NCI-H1694 (cell line): ENCODE measurements at regions not wholly inside any gene's neighbourhood (a gene's known extent, or its start where the extent isn't known, plus 50 kb on each side); places are given as distances from the start of the nearest gene placed in this dataset.
"Not testable (repeated sequence)": the region's sequence is repeated elsewhere in the genome, so short reads cannot be mapped to it uniquely, and the experiment has no call there.

Source experiments
- DNase-seq: peaks from one replicate; lab custom pipeline; 2025; lab: John Stamatoyannopoulos, UW

- DNase-seq = peak; percentile 67
Observed at GRCh38 chr7:119270045-119270464, 1002.9 kb upstream of the KCND2 start.

GRCh38 chr7:119270644-119271043 is 1002.3 kb upstream of the KCND2 start:
- DNase-seq = no peak

- DNase-seq = no peak
Observed at GRCh38 chr7:119271147-119271779, 1001.7 kb upstream of the KCND2 start.

- DNase-seq = no peak
Observed at GRCh38 chr7:119281181-119281846, 991.7 kb upstream of the KCND2 start.

DNA sequence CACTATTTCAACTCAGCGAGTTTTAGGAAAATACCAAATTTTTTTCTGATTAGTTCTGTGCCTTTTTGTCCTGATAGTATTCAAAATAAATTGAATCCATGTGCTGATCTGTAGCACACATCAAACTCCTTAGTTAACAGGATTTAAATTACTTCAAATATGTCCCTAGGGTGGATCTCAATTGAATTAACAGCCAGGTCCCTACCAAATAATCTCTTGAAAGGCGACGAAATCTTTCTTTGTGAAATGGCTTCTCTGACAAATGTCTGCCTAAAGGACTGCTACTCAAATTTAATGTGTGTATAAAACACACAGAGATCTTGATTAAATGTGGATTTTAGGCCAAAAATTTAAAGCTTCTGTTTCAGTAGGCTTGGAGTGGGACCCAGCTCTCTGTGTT is 989.6 kb upstream of the KCND2 start:
- DNase-seq = no peak

DNA sequence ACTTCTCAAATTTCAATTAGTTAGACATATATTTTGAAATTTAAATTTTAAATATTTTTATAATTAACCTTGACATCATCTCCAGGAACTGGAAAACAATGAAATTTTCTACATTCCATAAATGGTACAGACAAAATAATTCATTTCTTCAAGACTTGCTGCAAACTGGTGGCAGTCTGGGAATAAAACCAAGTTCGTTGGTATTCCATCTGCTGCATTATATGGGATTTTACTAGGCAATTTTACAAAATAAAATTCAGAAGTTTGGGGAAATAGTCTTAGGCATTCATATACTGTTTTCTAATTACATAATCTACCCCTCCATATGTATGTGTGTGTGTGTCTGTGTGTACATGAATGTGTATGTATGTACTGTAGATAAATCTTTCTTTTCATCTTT is 984.6 kb upstream of the KCND2 start:
- no peak for DNase-seq

- DNase-seq = not testable (repeated sequence)
Observed at GRCh38 chr7:119300341-119300740, 972.6 kb upstream of the KCND2 start.

DNA sequence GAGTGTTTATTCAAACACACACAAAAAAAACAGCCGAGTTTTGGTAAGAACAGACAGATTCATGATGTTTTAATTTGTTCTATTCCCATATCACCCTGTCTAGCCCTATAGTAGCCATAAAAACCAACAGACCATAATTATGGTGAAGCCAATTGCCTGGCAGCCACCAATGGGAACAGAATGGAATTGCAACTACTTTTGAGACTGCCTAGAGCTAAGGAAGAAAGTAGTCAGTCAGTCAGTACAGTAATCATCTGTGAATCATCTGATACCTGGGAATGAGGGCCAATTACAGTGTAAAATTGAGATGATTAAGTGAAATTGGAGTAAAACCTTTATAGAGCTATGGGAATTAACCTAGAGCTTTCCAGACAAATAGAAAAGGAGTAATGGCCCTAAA is 952.7 kb upstream of the KCND2 start:
- no peak for DNase-seq

DNA sequence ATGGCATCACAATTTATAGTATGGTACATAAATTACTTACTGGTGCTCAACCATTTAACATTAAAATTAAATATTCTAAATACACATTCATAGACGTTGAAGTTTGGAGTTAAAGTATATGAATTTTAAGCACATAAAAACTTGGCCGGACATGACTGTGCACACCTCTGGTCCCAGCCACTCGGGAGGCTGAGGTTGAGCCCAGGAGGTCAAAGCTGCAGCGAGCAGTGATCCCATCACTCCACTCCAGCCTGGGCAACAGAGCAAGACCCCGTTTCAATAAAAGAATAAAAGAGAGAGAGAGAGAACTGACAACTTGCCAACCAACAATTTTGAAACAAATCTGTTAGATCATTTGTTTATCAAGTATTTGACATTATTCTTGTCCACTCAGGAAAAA is 943.3 kb upstream of the KCND2 start:
- no peak for DNase-seq

DNA sequence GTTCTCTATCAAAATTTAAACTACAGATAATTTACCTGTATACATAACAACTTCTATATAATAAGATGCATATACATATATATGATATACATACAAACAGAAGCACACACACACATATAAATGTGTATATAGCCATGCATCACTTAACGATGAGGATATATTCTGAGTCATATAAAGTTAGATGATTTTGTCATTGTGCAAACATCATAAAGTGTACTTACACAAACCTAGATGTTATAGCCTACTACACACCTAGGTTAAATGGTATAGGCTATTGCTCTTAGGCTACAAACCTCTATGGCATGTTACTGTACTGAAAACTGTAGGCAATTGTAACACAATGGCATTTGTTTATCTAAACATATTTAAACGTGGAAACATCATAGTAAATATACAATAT is 937.6 kb upstream of the KCND2 start:
- no peak for DNase-seq

DNA sequence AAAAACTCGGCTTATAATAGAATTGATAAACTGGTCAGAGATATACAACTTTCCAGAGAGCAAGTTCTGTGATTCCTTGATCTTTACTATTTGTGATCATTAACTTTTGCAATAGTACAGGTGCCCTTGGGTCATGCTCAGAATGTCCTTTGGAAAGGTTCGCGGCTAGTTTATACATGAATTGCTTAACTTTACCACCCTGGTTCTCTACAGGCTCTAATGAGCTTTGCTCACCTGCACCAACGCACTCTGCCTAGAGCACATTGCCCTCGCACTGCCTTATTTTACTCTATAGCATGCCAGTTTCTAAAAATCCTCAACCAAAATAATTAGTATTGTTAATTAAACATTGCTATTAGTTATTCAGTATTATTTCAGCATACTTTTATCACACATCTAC is 931.2 kb upstream of the KCND2 start:
- no peak for DNase-seq

DNA sequence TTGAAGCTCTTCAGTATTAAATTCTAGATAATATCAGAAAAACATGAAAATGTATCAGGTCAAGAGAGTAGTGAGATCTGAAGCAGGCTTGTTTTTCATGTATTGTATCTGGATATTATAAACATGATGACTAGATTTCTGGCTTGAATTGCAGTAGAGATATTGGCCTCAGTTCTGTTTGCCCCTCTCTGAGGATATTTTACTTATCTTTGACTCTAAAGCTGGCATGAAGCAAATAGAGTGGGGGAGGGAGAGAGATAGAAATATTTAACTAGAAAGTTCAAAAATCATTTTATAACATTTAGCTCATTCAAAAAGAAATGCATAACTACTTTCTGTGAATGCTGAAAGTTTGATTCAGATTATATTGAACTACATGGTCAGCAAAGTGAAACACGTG is 929.7 kb upstream of the KCND2 start:
- no peak for DNase-seq

GRCh38 chr7:119344466-119344865 is 928.5 kb upstream of the KCND2 start:
- DNase-seq = no peak

GRCh38 chr7:119348491-119348890 is 924.5 kb upstream of the KCND2 start:
- DNase-seq = no peak

GRCh38 chr7:119350334-119350733 is 922.6 kb upstream of the KCND2 start:
- no peak for DNase-seq

DNA sequence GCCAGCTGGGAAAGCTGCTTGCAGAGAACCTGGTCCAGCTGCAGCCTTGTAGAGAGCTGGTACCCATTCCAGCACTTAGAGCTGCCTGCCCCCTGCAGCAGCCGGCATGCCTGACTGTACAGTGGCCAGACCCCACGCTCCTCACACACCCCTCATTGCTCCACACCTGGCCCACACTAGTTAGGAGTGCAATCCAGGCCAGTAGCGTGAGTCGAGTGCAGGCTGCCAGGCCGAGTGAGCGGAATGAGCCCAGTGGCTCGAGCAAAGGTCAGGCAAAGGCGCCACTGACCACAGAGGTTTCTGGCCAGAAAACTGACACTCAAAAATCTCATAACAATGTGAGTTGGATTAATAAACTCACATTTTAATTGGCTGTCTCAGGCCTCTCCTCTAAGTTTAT is 921.7 kb upstream of the KCND2 start:
- DNase-seq = no peak

- no peak for DNase-seq
Observed at GRCh38 chr7:119374436-119374835, 898.5 kb upstream of the KCND2 start.

DNA sequence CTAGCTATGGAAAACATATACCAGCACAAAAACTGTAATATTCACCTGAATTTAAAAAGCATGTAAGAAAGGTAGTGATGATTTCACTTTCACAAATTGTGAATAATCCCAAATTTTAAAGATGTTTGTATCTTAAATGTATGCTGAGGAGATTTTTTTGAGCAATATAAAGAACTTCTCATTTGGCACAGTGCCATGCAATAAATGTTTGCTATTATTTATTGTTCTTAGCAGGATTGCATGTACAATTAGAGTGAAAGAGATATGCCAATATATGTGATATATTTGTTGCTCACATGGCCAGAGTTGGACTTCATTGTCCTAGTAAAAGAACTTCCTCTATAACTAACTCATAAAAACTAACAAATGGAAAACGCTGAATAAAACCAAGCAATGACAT is 895.1 kb upstream of the KCND2 start:
- DNase-seq = no peak

DNA sequence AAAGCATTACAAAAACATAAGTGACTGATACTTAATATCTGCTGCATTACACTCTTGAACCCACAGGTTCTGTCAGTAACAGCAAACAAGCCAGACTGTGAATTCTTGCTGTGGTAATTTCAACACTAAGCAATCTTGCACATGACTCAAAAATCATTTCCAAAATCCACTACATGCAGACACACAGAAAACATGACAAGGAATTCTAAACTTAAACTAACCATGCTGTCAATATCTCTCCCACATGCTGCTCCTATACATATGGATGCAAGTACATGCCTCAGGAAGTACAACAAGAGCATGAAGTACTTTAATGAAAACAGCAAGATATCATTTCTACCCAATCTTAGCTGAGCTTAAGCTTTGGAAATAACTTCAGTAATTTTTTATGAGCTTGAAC is 890.2 kb upstream of the KCND2 start:
- DNase-seq = no peak

DNA sequence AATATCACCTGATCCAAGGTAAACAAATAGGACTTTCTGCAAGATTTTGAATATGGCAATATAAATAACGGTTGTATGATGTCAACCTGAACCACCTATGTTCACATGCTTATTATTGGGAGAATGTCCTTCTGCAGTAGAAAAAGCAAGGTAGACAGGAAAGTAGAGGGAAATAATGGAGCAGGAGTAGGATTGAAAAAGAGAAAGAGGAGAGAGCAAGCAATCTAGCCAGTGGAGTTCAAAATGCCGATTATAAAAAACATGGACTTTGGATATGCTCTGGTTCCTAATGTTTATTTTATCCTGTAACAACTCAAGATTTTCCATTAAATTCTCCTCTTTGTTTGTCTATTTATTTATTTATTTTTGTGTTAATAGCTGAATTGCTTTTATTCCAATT is 878.0 kb upstream of the KCND2 start:
- no peak for DNase-seq

DNA sequence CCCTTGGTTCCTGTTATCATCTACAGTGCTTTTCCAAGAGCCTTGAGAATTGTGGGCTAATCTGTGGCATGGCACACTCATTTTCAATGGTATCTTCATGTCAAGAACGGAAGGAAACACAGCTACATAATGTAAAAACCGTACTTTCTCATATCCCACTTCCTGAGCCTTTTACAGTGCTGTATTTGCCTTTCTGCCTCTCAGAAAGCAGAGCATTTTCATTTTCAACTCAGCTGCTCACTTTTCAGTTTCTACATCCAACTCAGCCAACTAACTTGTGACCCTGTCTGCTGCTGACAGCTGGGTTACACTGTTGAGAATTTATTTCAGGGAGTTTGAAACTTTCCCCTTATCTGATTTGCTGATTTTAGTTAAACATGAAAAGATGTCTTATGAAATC is 875.8 kb upstream of the KCND2 start:
- DNase-seq = no peak

DNA sequence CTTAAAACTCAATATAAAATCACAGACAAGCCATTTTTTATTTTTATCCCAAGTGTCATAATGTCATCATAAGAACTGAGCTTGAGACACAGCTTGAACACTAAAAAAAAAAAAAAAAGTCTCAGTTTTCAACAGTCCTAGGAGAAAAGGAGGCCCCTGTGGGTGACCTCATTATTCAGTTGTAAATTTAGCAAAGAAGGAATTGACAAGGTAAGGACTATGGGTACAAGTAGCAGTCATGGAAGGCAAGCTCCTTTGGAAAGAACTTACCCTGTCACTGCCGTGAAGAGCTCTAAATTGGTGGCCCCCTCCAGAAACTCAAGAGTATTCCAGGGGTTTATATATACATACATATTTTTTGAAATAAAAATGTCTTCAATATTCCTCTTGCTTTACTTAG is 864.4 kb upstream of the KCND2 start:
- no peak for DNase-seq

DNA sequence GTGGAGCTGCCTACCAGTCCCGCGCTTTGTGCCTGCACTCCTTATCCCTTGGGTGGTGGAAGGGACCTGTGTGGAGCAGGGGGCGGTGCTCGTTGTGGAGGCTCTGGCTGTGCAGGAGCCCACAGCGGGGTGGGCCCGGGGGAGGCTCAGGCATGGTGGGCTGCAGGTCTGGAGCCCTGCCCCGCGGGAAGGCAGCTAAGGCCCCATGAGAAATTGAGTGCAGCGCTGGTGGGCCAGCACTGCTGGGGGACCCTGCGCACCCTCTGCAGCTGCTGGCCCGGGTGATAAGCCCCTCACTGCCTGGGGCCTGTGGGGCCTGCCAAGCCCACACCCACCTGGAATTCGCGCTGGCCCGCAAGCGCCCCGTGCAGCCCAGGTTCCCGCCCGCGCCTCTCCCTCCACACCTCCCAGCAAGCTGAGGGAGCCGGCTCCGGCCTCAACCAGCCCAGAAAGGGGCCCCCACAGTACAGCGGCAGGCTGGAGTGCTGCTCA is 859.6 kb upstream of the KCND2 start:
- DNase-seq = no peak

DNA sequence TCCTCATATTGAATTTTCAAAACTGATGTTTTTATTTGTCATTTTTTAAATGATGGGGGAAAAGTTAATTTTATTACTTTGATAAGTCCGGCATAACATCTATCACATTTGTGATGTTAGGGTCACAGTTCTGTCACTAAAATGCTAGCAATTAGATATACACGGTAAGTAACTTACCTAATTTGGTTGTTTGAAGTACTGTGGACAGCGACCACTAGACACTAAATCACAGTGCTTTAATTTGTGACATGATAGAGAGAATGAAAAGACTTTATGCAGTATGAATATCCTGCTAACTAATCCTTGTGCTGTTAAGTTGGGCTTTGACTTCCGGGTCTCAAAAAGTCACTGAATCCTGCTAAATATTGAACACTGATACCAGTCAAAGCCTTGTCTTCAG is 857.3 kb upstream of the KCND2 start:
- DNase-seq = no peak
